GM21526 (cell line): ENCODE measurements at regions not wholly inside any gene's neighbourhood (a gene's known extent, or its start where the extent isn't known, plus 50 kb on each side); places are given as distances from the start of the nearest gene placed in this dataset.
"Not testable (repeated sequence)": the region's sequence is repeated elsewhere in the genome, so short reads cannot be mapped to it uniquely, and the experiment has no call there.

ENCODE experiments used
- ATAC-seq: cut with Tn5 transposase; IDR thresholded peaks from one replicate; pipeline ENCODE4 v1.9.1; 2021; ENCODE audit warnings: moderate library complexity; ENCODE audit not compliant: unreplicated experiment, low FRiP score

- ATAC-seq: no peak
Observed at GRCh38 chr5:135279328-135279727, 119.7 kb downstream of the MACROH2A1 start.

GRCh38 chr5:135276151-135276550 lies 122.9 kb downstream of the MACROH2A1 start:
- ATAC-seq: no peak

DNA sequence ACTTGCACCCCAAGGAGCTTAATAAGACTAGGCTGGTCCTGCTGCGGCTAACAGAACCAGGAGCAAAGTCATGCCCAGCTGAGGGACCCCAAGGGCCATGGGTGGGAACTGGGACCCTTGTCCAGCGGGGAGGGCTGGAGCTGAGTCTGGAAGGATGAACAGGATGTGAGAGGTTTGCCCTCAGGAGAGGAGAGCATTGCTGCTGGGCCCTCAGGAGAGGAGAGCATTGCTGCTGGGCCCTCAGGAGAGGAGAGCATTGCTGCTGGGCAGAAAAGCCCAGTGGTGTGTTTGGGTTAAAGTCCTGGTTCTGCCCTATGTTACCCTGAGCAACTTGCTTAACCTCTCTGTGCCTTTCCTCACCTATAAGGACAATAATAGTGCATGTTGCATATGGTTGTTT lies 125.8 kb downstream of the MACROH2A1 start:
- ATAC-seq: no peak

- no peak for ATAC-seq
Observed at GRCh38 chr5:135272311-135272805, 126.7 kb downstream of the MACROH2A1 start.

- no peak for ATAC-seq
Observed at GRCh38 chr5:135271533-135272310, 127.3 kb downstream of the MACROH2A1 start.

DNA sequence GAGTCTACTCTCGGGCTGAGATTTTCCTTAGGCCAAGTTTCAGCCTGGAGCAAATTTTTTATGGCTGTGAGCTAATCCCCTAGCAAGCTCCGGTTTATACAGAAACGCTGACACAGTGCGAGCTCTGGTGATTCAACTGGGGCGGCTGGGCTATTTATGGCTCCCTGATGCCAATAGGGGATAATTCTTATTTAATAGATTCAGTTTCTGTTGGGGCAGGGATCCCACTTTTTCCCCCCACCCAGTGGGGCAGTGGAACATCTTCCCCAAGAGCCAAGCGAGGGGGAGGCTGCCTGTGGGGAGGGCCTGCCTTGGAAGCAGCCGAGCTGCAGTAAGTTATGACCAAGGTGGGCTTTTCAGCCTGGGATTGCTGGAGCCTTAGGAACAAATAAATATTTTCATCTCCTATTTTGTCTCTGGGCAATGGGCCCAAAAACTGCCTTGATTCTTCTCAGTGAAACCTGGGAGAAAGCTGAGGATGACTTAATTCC lies 129.1 kb downstream of the MACROH2A1 start:
- no peak for ATAC-seq

- no peak for ATAC-seq
Observed at GRCh38 chr5:135269199-135269598, 129.8 kb downstream of the MACROH2A1 start.

- no peak for ATAC-seq
Observed at GRCh38 chr5:135266975-135267374, 132.1 kb downstream of the MACROH2A1 start.

DNA sequence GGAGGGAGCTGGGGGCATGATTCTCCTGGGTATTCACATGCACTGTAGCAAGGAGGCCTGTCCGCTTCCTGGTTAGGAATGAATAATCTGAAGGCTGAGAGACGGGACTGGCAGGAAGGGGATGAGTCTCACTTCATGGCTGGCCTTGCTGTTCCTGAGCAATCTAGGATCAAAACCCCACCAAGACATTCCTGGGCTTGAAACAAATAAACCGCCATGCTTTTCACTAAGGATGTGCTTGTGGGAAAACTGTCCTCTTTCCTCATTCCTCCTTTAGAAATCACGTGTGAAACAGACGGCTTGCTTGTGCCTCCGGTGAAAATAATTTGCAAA lies 132.8 kb downstream of the MACROH2A1 start:
- ATAC-seq: no peak

GRCh38 chr5:135265497-135266302 lies 133.3 kb downstream of the MACROH2A1 start:
- no peak for ATAC-seq

DNA sequence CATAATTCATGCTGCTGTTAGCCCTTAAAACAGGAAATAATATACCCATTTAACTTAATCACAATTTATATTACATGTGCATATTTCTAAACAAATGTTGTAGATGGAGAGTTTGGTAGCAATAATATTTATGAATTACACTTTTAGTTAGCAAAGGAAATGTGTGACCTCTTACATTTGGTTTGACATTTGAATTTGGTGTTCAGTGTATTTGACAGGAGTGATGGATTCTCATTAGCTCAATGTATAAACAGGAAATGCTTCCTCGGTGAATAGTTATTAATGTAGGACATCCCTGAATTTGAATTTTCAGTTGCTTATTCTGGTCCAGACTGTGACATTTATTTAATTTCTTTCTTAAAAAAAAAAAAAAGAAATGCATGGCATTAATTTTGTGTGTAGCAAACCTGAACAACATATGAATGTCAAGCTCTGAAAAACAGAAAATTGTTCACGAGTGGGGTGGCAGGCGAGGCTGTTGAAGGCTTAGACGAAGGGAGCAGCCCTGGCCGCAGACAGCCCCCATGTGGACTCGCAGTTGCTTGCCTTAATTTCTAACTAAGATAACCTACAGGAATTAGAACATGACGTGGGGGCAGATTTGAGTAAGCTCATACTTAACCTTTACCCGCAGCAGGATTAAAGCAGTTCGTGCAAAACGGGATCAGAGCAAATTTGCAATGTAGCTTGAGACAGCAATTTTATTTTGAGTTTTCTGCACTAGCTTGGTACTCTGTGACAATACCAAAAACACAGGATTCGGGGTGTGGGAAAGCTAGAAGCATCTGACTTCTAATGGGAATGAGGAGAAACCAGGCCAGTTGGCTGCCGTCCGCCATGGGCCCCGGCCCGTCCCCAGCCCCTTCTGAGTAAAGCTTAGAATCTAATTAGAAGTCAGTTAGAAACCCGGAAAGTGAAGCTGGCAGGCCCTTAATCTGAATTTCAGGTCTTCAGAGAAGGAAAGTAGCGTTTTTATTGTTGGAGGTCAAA lies 134.3 kb downstream of the MACROH2A1 start:
- no peak for ATAC-seq

DNA sequence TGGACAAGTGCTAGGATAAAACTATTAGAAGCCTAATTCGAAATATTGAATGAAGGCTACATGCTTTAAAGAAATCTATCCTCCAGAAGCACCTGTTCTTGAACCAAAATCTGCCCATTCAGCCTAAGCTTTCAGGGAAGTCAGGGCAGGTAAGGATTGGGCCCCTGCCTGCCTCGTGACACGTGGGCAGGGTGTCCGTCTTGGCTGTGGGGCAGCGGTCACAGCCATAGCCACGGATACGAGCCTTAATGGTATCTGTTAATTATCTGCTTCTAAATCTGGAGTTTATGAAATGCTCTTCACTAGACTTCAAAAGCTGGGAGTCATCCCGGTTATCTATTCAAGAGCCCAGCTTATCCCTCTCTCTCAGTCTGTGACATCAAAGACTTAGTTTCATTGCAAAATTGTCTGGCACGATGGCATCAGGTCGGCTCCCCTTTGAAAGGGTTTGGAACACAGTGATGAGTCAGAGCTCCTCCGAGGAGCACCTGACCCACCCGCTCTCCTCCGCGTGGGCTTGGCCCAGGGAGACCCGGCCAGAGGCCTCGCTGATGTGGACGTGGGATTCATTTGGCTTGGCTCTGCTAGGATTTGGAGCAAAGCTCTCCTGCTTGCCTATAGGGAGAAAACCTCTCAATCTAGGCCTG lies 135.9 kb downstream of the MACROH2A1 start:
- no peak for ATAC-seq

DNA sequence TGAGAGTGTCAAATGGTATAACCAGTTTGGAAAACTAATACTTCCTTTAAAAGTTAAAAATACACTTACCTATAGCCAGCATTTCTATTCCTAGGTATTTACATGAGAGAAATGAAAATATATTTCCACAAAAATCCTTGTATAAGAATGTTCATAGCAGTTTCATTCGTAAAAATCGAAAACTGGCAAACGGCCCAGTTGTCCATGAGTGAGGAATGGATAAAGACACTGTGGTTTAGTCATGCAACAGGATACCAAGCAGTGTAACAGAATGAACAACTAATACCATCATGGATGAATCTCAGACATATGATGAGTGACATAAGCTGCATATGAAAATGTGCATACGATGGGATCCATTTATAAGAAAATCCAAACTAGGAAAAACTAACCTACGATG lies 136.7 kb downstream of the MACROH2A1 start:
- no peak for ATAC-seq

- not testable (repeated sequence) for ATAC-seq
Observed at GRCh38 chr5:135260108-135260507, 138.9 kb downstream of the MACROH2A1 start.

- no peak for ATAC-seq
Observed at GRCh38 chr5:135255461-135256178, 143.4 kb downstream of the MACROH2A1 start.

- ATAC-seq: no peak
Observed at GRCh38 chr5:135254183-135254582, 144.8 kb downstream of the MACROH2A1 start.

DNA sequence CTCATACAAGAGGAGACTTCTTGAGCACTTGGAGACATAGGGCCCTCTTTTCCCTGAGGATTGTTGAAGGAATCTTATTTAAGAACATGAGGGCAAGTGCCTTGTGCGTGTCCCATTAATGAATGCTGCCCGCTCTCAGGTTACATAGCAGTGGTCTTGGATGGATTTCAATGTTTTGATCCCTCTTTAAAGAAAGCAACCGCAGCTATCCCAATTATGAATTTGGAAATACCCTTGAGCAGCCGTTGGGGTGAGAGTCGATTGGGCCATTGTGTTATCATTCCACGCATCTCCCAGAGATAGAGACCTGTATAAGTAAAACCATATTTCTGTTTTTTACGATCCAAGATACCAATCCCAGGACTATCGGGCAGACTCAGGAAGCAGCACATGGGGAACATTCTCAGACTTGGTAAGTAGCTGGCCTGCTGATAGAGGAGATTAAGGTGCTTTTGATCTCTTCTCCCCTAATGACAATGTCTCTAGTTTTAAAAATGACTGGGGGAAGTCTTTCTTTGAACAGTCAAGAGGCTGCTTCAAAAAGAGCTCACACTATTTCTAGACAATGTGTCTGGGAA lies 145.3 kb downstream of the MACROH2A1 start:
- no peak for ATAC-seq

GRCh38 chr5:135251093-135251492 lies 147.9 kb downstream of the MACROH2A1 start:
- ATAC-seq: no peak

DNA sequence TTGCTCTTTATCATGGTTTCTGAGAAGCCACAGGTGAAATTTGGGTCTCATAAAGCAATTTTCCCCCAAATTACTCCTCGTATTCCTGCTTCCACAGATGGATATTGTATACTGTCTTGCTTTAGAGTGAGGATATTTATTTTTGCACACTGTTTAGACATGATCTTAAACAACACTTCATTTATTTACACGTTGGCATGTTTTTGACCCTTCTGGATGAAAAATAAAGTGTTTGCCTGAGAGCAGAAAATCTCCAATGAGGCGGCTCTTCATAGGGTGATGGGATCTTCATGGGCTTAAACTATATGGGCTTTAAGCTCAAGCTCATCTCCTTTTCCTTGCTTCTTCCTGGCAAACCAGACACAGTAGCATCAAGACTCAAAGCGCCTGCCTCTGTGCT lies 148.4 kb downstream of the MACROH2A1 start:
- no peak for ATAC-seq
